GM12872 (cell line): ENCODE measurements at regions not wholly inside any gene's neighbourhood (a gene's known extent, or its start where the extent isn't known, plus 50 kb on each side); places are given as distances from the start of the nearest gene placed in this dataset.

Source experiments
- CTCF ChIP-seq: IDR thresholded peaks from 3 replicates; pipeline ENCODE4 v1.5.1; 2011; ENCODE audit warnings: low read depth, mild to moderate bottlenecking, low read length, moderate library complexity; ENCODE audit not compliant: insufficient read depth

GRCh38 chr4:97414161-97414560 lies 729.1 kb downstream of the STPG2 start:
- TF ChIP-seq CTCF, result no peak

GRCh38 chr4:97432551-97432950 lies 710.7 kb downstream of the STPG2 start:
- no peak for TF ChIP-seq CTCF

GRCh38 chr4:97453186-97453585 lies 690.1 kb downstream of the STPG2 start:
- no peak for TF ChIP-seq CTCF

- TF ChIP-seq CTCF, result no peak
Measured at GRCh38 chr4:97457253-97457652, 686.0 kb downstream of the STPG2 start.

GRCh38 chr4:97468272-97468671 lies 675.0 kb downstream of the STPG2 start:
- TF ChIP-seq CTCF, result no peak

GRCh38 chr4:97475621-97476020 lies 667.7 kb downstream of the STPG2 start:
- no peak for TF ChIP-seq CTCF

GRCh38 chr4:97477974-97478373 lies 665.3 kb downstream of the STPG2 start:
- no peak for TF ChIP-seq CTCF

GRCh38 chr4:97479388-97479787 lies 663.9 kb downstream of the STPG2 start:
- no peak for TF ChIP-seq CTCF
